AG04450 (cell line): ENCODE measurements at regions not wholly inside any gene's neighbourhood (a gene's known extent, or its start where the extent isn't known, plus 50 kb on each side); places are given as distances from the start of the nearest gene placed in this dataset.

Source experiments
- CTCF ChIA-PET: fragments of 300-600, 350-600 bp; formaldehyde crosslinking; extraction: SDS; loops from one replicate; lab custom pipeline; 2022; ENCODE audit warnings: antibody characterized with exemption, inconsistent platforms; lab: Charles Lee
- POLR2A ChIA-PET: fragments of 350-600 bp; formaldehyde crosslinking; extraction: SDS; loops from one replicate; lab custom pipeline; 2021; ENCODE audit warnings: antibody characterized with exemption, inconsistent platforms; lab: Yijun Ruan, JAX
- DNase-seq: peaks from one replicate; pipeline ENCODE4 v3.0.0-alpha.2; 2011; ENCODE audit warnings: low read depth, low spot score
- H3K27ac ChIP-seq: one replicate; pipeline ENCODE4 v1.5.1; 2012; ENCODE audit warnings: low read depth, low read length, control low read depth
- H3K27me3 ChIP-seq: one replicate; pipeline ENCODE4 v1.6.0; 2012; ENCODE audit warnings: low read length; ENCODE audit not compliant: control insufficient read depth, insufficient read depth
- H3K4me3 ChIP-seq: 2 replicates; pipeline ENCODE4 v1.5.1; 2011; ENCODE audit warnings: mild to moderate bottlenecking, low read depth, low read length, control low read depth
- H3K9me3 ChIP-seq: 2 replicates; pipeline ENCODE4 v1.5.1; 2012; ENCODE audit warnings: low read length; ENCODE audit not compliant: control insufficient read depth, insufficient read depth
- TF ChIP-seq, protein P1 (sequence below): IDR thresholded peaks from 2 replicates; pipeline ENCODE4 v1.5.1; 2011; ENCODE audit warnings: low read depth, low read length, control low read depth, inconsistent platforms

DNA sequence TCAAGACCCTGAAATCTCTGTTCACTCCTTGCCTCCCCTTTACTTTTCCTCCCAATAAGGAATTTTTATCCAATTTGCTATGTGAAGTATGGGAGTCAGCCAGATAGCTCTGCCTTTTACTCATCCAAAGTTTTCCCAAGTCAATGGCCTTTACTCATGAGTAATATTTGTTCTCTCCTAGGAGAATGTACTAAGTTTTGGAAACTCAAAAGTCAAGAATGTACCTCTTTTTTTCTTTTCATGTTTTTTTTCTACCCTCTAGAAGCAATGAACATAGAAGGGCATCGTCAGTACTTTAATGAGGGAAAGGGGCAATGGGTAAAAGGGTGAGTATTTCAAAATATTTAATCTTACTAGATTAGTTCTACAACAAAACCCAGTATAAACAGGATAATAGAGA is 140.2 kb upstream of the SGCD start:
- Histone ChIP-seq H3K27me3 (no peaks in the 10 kb centered on the region), H3K27ac (no peak overlapping the region), H3K4me3 (no peak overlapping the region), H3K9me3 (no peaks in the 10 kb centered on the region)
- POLR2A ChIA-PET = no interaction called here
- no peak for DNase-seq
- CTCF ChIA-PET = no interaction called here
- TF ChIP-seq, protein P1, sequence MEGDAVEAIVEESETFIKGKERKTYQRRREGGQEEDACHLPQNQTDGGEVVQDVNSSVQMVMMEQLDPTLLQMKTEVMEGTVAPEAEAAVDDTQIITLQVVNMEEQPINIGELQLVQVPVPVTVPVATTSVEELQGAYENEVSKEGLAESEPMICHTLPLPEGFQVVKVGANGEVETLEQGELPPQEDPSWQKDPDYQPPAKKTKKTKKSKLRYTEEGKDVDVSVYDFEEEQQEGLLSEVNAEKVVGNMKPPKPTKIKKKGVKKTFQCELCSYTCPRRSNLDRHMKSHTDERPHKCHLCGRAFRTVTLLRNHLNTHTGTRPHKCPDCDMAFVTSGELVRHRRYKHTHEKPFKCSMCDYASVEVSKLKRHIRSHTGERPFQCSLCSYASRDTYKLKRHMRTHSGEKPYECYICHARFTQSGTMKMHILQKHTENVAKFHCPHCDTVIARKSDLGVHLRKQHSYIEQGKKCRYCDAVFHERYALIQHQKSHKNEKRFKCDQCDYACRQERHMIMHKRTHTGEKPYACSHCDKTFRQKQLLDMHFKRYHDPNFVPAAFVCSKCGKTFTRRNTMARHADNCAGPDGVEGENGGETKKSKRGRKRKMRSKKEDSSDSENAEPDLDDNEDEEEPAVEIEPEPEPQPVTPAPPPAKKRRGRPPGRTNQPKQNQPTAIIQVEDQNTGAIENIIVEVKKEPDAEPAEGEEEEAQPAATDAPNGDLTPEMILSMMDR = no peak

- Histone ChIP-seq H3K27ac (no peak overlapping the region), H3K27me3 (no peaks in the 10 kb centered on the region), H3K9me3 (no peaks in the 10 kb centered on the region), H3K4me3 (no peak overlapping the region)
- TF ChIP-seq, protein P1 = no peak
- ChIA-PET POLR2A (no interaction called here), CTCF (no interaction called here)
- DNase-seq = no peak
Measured at GRCh38 chr5:156188016-156188415, 138.9 kb upstream of the SGCD start.

GRCh38 chr5:156189628-156190027 is 137.3 kb upstream of the SGCD start:
- H3K27ac ChIP-seq = no peak overlapping the region
- no peak overlapping the region for H3K4me3 ChIP-seq
- no peak for DNase-seq
- no peaks in the 10 kb centered on the region for H3K9me3 ChIP-seq
- TF ChIP-seq, protein P1 = no peak
- POLR2A ChIA-PET = no interaction called here
- no peaks in the 10 kb centered on the region for H3K27me3 ChIP-seq
- CTCF ChIA-PET = no interaction called here

DNA sequence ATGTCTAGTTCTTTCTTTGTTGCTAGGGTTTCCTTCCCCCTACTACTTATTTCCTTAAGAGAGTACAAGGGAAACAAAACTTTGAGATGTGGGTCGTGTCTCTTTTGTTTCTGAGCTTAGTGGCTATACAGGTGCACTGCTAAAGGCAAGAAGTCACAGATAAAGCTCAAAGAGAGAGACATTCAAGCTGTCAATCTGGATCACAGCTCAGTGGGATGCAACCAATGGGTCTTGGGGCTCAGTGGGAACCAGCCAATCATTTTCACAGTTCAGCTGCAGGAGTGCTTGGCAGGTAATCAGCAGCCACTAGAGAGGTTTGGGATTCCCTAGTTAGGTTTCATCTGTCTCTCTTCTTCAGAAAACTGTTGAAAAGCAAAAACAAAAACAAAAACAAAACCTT is 135.4 kb upstream of the SGCD start:
- Histone ChIP-seq H3K27ac (no peak overlapping the region), H3K4me3 (no peak overlapping the region), H3K27me3 (no peaks in the 10 kb centered on the region), H3K9me3 (no peaks in the 10 kb centered on the region)
- POLR2A ChIA-PET = no interaction called here
- CTCF ChIA-PET = no interaction called here
- TF ChIP-seq, protein P1 = no peak
- DNase-seq = no peak

GRCh38 chr5:156197042-156197635 is 129.8 kb upstream of the SGCD start:
- H3K4me3 ChIP-seq = no peak overlapping the region
- H3K9me3 ChIP-seq = no peaks in the 10 kb centered on the region
- ChIA-PET POLR2A (interaction anchor here (0.8 kb wide), 1 partner anchor 618 kb away, joined by 6 read pairs; no protein-coding TSS in a partner anchor), CTCF (no interaction called here)
- no peak for DNase-seq
- H3K27me3 ChIP-seq = no peaks in the 10 kb centered on the region
- no peak overlapping the region for H3K27ac ChIP-seq
- TF ChIP-seq, protein P1 = no peak
